Trophoblast cell (in vitro differentiated cells and primary cell): ENCODE measurements at regions not wholly inside any gene's neighbourhood (a gene's known extent, or its start where the extent isn't known, plus 50 kb on each side); places are given as distances from the start of the nearest gene placed in this dataset.
A peak's percentile ranks its signal among the peaks of the same experiment; 100 is the strongest.

Experiments used
- DNase-seq, 2 donors: peaks; one replicate each; pipeline ENCODE4 v3.0.0-alpha.2; 2016
- H2AFZ ChIP-seq: 2 replicates; pipeline ENCODE4 v1.6.1; 2013; ENCODE audit warnings: low read length, moderate library complexity, mild to moderate bottlenecking; ENCODE audit not compliant: insufficient read depth, poor library complexity
- H2AK5ac ChIP-seq: 2 replicates; pipeline ENCODE4 v1.6.1; 2013; ENCODE audit warnings: mild to moderate bottlenecking, low read length
- H2BK120ac ChIP-seq: 2 replicates; pipeline ENCODE4 v1.6.1; 2013; ENCODE audit warnings: low read length, mild to moderate bottlenecking, moderate library complexity; ENCODE audit not compliant: insufficient read depth, poor library complexity
- H2BK12ac ChIP-seq: 2 replicates; pipeline ENCODE4 v1.6.1; 2013; ENCODE audit warnings: mild to moderate bottlenecking, low read length, moderate library complexity
- H2BK5ac ChIP-seq: 2 replicates; pipeline ENCODE4 v1.6.1; 2013; ENCODE audit warnings: low read length, low read depth, moderate library complexity, mild to moderate bottlenecking; ENCODE audit not compliant: poor library complexity
- H3K14ac ChIP-seq: 2 replicates; pipeline ENCODE4 v1.6.1; 2013; ENCODE audit warnings: mild to moderate bottlenecking, low read length
- H3K18ac ChIP-seq: 2 replicates; pipeline ENCODE4 v1.6.1; 2013; ENCODE audit warnings: mild to moderate bottlenecking, low read length
- H3K23ac ChIP-seq: 2 replicates; pipeline ENCODE4 v1.6.1; 2013; ENCODE audit warnings: low read length
- H3K27ac ChIP-seq: 2 replicates; pipeline ENCODE4 v1.5.1; 2013; ENCODE audit warnings: low read depth, mild to moderate bottlenecking, inconsistent platforms, low read length, moderate library complexity
- H3K27me3 ChIP-seq: 2 replicates; pipeline ENCODE4 v1.6.1; 2013; ENCODE audit warnings: inconsistent platforms, mild to moderate bottlenecking, low read length, moderate library complexity; ENCODE audit not compliant: insufficient read depth
- H3K36me3 ChIP-seq, 2 experiments: 1 replicate in 1 of 2; 2 replicates in 1 of 2; pipeline ENCODE4 v1.6.1; 2013; ENCODE audit warnings: low read length in 2 of 2, mild to moderate bottlenecking in 2 of 2, moderate library complexity in 1 of 2; ENCODE audit not compliant: insufficient read depth in 2 of 2, control insufficient read depth in 1 of 2
- H3K4ac ChIP-seq: 2 replicates; pipeline ENCODE4 v1.6.1; 2013; ENCODE audit warnings: low read depth, mild to moderate bottlenecking, low read length, moderate library complexity
- H3K4me1 ChIP-seq, 2 experiments: 1 replicate in 1 of 2; 2 replicates in 1 of 2; pipeline ENCODE4 v1.6.1; 2013; ENCODE audit warnings: low read length in 2 of 2, mild to moderate bottlenecking in 2 of 2, moderate library complexity in 1 of 2; ENCODE audit not compliant: insufficient read depth in 2 of 2, control insufficient read depth in 1 of 2
- H3K4me2 ChIP-seq: 2 replicates; pipeline ENCODE4 v1.6.1; 2013; ENCODE audit warnings: inconsistent platforms, mild to moderate bottlenecking, low read length, moderate library complexity
- H3K4me3 ChIP-seq: 2 replicates; pipeline ENCODE4 v1.5.1; 2013; ENCODE audit warnings: mild to moderate bottlenecking, low read depth, low read length, inconsistent platforms
- H3K79me1 ChIP-seq: one replicate; pipeline ENCODE4 v1.6.1; 2013; ENCODE audit warnings: low read length
- H3K79me2 ChIP-seq: 2 replicates; pipeline ENCODE4 v1.6.1; 2013; ENCODE audit warnings: low read length, mild to moderate bottlenecking; ENCODE audit not compliant: control insufficient read depth, insufficient read depth, poor library complexity
- H3K9ac ChIP-seq: 2 replicates; pipeline ENCODE4 v1.6.1; 2013; ENCODE audit warnings: mild to moderate bottlenecking, low read length
- H3K9me3 ChIP-seq: 2 replicates; pipeline ENCODE4 v1.6.1; 2013; ENCODE audit warnings: low read depth, mild to moderate bottlenecking, control low read depth, inconsistent platforms, low read length; ENCODE audit not compliant: insufficient read depth
- H4K12ac ChIP-seq: 2 replicates; pipeline ENCODE4 v1.6.1; 2013; ENCODE audit warnings: low read depth, mild to moderate bottlenecking, low read length, moderate library complexity
- H4K8ac ChIP-seq: 2 replicates; pipeline ENCODE4 v1.6.1; 2013; ENCODE audit warnings: low read depth, mild to moderate bottlenecking, low read length, moderate library complexity
- H4K91ac ChIP-seq: one replicate; pipeline ENCODE4 v1.6.1; 2013; ENCODE audit warnings: low read depth, mild to moderate bottlenecking, low read length, moderate library complexity
- WGBS: extraction: QIAGEN DNeasy Blood & Tissue Kit; methylation state at CpG from one replicate; pipeline ENCODE4 v1.1.7; 2013; ENCODE audit warnings: missing lambda C conversion rate; ENCODE audit not compliant: insufficient read length, insufficient coverage; ENCODE audit errors: extremely low coverage; 5-methylcytosine and 5-hydroxymethylcytosine counted together

- no peak overlapping the region for H3K27ac ChIP-seq
- no peak overlapping the region for H3K14ac ChIP-seq
- peaks cover under 1% of the 10 kb centered on the region for H3K9me3 ChIP-seq
- H2AFZ ChIP-seq, result no peak overlapping the region
- no peak overlapping the region for H3K18ac ChIP-seq
- no peak overlapping the region for H4K91ac ChIP-seq
- no peaks in the 10 kb centered on the region for H3K36me3 ChIP-seq
- no peaks in the 10 kb centered on the region for H3K27me3 ChIP-seq
- no CpG with 5 or more reads among the region's 2 CpGs for WGBS
- no peak overlapping the region for H4K12ac ChIP-seq
- no peak overlapping the region for H2BK5ac ChIP-seq
- H4K8ac ChIP-seq, result no peak overlapping the region
- H2BK120ac ChIP-seq, result no peak overlapping the region
- no peak overlapping the region for H3K9ac ChIP-seq
- H2BK12ac ChIP-seq, result no peak overlapping the region
- no peak overlapping the region for H3K4me3 ChIP-seq
- no peak for DNase-seq
- no peak overlapping the region for H3K4me2 ChIP-seq
- H3K79me1 ChIP-seq, result no peaks in the 10 kb centered on the region
- H3K23ac ChIP-seq, result no peak overlapping the region
- H2AK5ac ChIP-seq, result no peak overlapping the region
- no peaks in the 10 kb centered on the region for H3K4me1 ChIP-seq
- H3K4ac ChIP-seq, result no peak overlapping the region
- no peaks in the 10 kb centered on the region for H3K79me2 ChIP-seq
These were observed 603.3 kb downstream of the RAB28 start for GRCh38 chr4:12880844-12881243.

DNA sequence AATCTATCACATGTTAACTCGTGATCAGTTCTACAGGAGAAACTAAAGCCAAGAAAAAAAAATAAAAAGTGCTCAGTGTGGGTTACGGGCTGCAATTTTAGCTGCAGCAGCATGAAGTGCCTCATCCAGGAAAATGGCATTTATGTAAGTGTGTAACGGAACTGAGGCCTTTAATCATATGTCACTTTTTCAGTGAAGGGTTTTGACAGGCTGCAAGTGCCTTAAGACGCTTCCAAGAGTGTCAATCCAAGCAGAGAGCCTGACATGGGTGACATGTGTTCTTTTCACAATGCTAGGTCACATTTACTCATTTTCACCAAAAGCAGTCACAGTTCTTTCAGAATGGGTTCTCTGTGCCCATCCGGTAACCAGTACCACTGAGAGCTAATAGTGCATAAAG, 604.6 kb downstream of the RAB28 start:
- Histone ChIP-seq H3K79me2 (no peaks in the 10 kb centered on the region), H3K18ac (no peak overlapping the region), H3K23ac (no peak overlapping the region), H3K36me3 (no peaks in the 10 kb centered on the region), H4K12ac (no peak overlapping the region), H3K79me1 (no peaks in the 10 kb centered on the region), H2AK5ac (no peak overlapping the region), H2AFZ (no peak overlapping the region), H3K27me3 (no peaks in the 10 kb centered on the region), H3K4ac (no peak overlapping the region), H2BK5ac (no peak overlapping the region), H2BK120ac (no peak overlapping the region), H3K4me1 (no peaks in the 10 kb centered on the region), H3K9ac (no peak overlapping the region), H3K4me3 (no peak overlapping the region), H4K91ac (no peak overlapping the region), H3K4me2 (no peak overlapping the region), H3K14ac (no peak overlapping the region), H3K27ac (no peak overlapping the region), H2BK12ac (no peak overlapping the region), H4K8ac (no peak overlapping the region), H3K9me3 (peaks cover 1% of the 10 kb centered on the region)
- no CpG with 5 or more reads among the region's 5 CpGs for WGBS
- no peak for DNase-seq

- H3K4me2 ChIP-seq, result no peak overlapping the region
- H3K14ac ChIP-seq, result no peak overlapping the region
- WGBS, result no CpG with 5 or more reads among the region's 2 CpGs
- no peak overlapping the region for H3K18ac ChIP-seq
- no peak overlapping the region for H3K4me3 ChIP-seq
- no peak overlapping the region for H2BK5ac ChIP-seq
- H2AFZ ChIP-seq, result no peak overlapping the region
- no peak overlapping the region for H4K8ac ChIP-seq
- no peak overlapping the region for H4K12ac ChIP-seq
- no peak overlapping the region for H2BK120ac ChIP-seq
- H3K79me2 ChIP-seq, result no peaks in the 10 kb centered on the region
- H2AK5ac ChIP-seq, result no peak overlapping the region
- H3K27ac ChIP-seq, result no peak overlapping the region
- no peak for DNase-seq
- H3K4ac ChIP-seq, result no peak overlapping the region
- H3K9ac ChIP-seq, result peak overlapping the region; percentile 63
- no peaks in the 10 kb centered on the region for H3K36me3 ChIP-seq
- no peaks in the 10 kb centered on the region for H3K27me3 ChIP-seq
- H3K23ac ChIP-seq, result peak overlapping the region; percentile 17
- no peaks in the 10 kb centered on the region for H3K79me1 ChIP-seq
- H4K91ac ChIP-seq, result no peak overlapping the region
- H3K4me1 ChIP-seq, result no peaks in the 10 kb centered on the region
- H3K9me3 ChIP-seq, result peaks cover 1% of the 10 kb centered on the region
- no peak overlapping the region for H2BK12ac ChIP-seq
These were observed 608.4 kb downstream of the RAB28 start for GRCh38 chr4:12875640-12876243.

- Histone ChIP-seq H3K4me2 (no peak overlapping the region), H3K79me1 (no peaks in the 10 kb centered on the region), H2AFZ (no peak overlapping the region), H3K79me2 (no peaks in the 10 kb centered on the region), H3K4me3 (no peak overlapping the region), H3K9me3 (peaks cover 1% of the 10 kb centered on the region), H2BK12ac (no peak overlapping the region), H3K4ac (no peak overlapping the region), H3K36me3 (no peaks in the 10 kb centered on the region), H2BK5ac (no peak overlapping the region), H3K23ac (no peak overlapping the region), H3K14ac (no peak overlapping the region), H4K12ac (no peak overlapping the region), H2AK5ac (no peak overlapping the region), H3K27me3 (no peaks in the 10 kb centered on the region), H3K9ac (no peak overlapping the region), H3K4me1 (no peaks in the 10 kb centered on the region), H2BK120ac (no peak overlapping the region), H4K8ac (no peak overlapping the region), H4K91ac (no peak overlapping the region), H3K27ac (no peak overlapping the region), H3K18ac (no peak overlapping the region)
- DNase-seq, result no peak
- WGBS, result no CpG with 5 or more reads among the region's 2 CpGs
These were observed 610.8 kb downstream of the RAB28 start for GRCh38 chr4:12873351-12873750.
